ENCODE measurements at regions not wholly inside any gene's neighbourhood (a gene's known extent, or its start where the extent isn't known, plus 50 kb on each side); places are given as distances from the start of the nearest gene placed in this dataset.

GRCh38 chr15:92328207-92328606 lies 65.5 kb upstream of the ST8SIA2 start:
- TF ChIP-seq CTCF (conservative IDR thresholded peaks at IDR 0.05; ENCODE audit: low read depth, low read length): no peak
- no peak for TF ChIP-seq EZH2 (IDR thresholded peaks at IDR 0.05; ENCODE audit: borderline replicate concordance, low read depth, low read length, poor library complexity, severe bottlenecking)

All from A673 (cell line).